AG04449 (cell line): ENCODE measurements at regions not wholly inside any gene's neighbourhood (a gene's known extent, or its start where the extent isn't known, plus 50 kb on each side); places are given as distances from the start of the nearest gene placed in this dataset.
"Not testable (repeated sequence)": the region's sequence is repeated elsewhere in the genome, so short reads cannot be mapped to it uniquely, and the experiment has no call there.

Experiments
- CTCF ChIA-PET: fragments of 350-600 bp; formaldehyde crosslinking; extraction: SDS; loops from one replicate; lab custom pipeline; 2021; ENCODE audit warnings: antibody characterized with exemption; lab: Yijun Ruan, JAX
- POLR2A ChIA-PET: fragments of 400-600, 350-600 bp; formaldehyde crosslinking; extraction: SDS; loops from one replicate; lab custom pipeline; 2020; ENCODE audit warnings: antibody characterized with exemption, inconsistent platforms; lab: Yijun Ruan, JAX
- DNase-seq: peaks from one replicate; pipeline ENCODE4 v3.0.0-alpha.2; 2010; ENCODE audit warnings: low read depth, low spot score
- H3K4me3 ChIP-seq: 2 replicates; pipeline ENCODE4 v1.5.1; 2011; ENCODE audit warnings: low read depth, mild to moderate bottlenecking, control low read depth, low read length
- CTCF ChIP-seq: IDR thresholded peaks from one replicate; pipeline ENCODE4 v1.5.1; 2011; ENCODE audit warnings: mild to moderate bottlenecking, moderate library complexity, low read length, control low read depth, inconsistent platforms; ENCODE audit not compliant: insufficient read depth; ENCODE audit errors: missing control alignments

- DNase-seq, POLR2A ChIA-PET, CTCF ChIA-PET, H3K4me3 ChIP-seq: not testable (repeated sequence)
These were observed 57.3 kb upstream of the HS3ST3A1 start for GRCh38 chr17:13659051-13659450.

GRCh38 chr17:13665872-13666635 is 64.3 kb upstream of the HS3ST3A1 start:
- CTCF ChIA-PET, result no interaction called here
- H3K4me3 ChIP-seq, result no peak overlapping the region
- no peak for DNase-seq
- TF ChIP-seq CTCF, result no peak
- POLR2A ChIA-PET, result no interaction called here

GRCh38 chr17:13671341-13671740 is 69.6 kb upstream of the HS3ST3A1 start:
- ChIA-PET CTCF (interaction anchor here (0.6 kb wide), 1 partner anchor 72 kb away, joined by 3 read pairs; no protein-coding TSS in a partner anchor), POLR2A (no interaction called here)
- TF ChIP-seq CTCF, result no peak
- H3K4me3 ChIP-seq, result no peak overlapping the region
- DNase-seq, result no peak

- no peak for TF ChIP-seq CTCF
- ChIA-PET POLR2A (no interaction called here), CTCF (interaction anchor here (0.6 kb wide), 1 partner anchor 72 kb away, joined by 3 read pairs; no protein-coding TSS in a partner anchor)
- no peak for DNase-seq
- no peak overlapping the region for H3K4me3 ChIP-seq
These were observed 70.0 kb upstream of the HS3ST3A1 start for GRCh38 chr17:13671771-13672170.

GRCh38 chr17:13678361-13678760 is 76.6 kb upstream of the HS3ST3A1 start:
- no peak overlapping the region for H3K4me3 ChIP-seq
- ChIA-PET POLR2A (no interaction called here), CTCF (interaction anchor here (1.0 kb wide), 1 partner anchor 255 kb away, joined by 3 read pairs; no protein-coding TSS in a partner anchor)
- no peak for DNase-seq
- TF ChIP-seq CTCF, result no peak

GRCh38 chr17:13678841-13679240 is 77.1 kb upstream of the HS3ST3A1 start:
- no peak for DNase-seq
- no peak overlapping the region for H3K4me3 ChIP-seq
- ChIA-PET POLR2A (no interaction called here), CTCF (interaction anchor here (1.0 kb wide), 1 partner anchor 255 kb away, joined by 3 read pairs; no protein-coding TSS in a partner anchor)
- no peak for TF ChIP-seq CTCF
